Testis (tissue), 2 donors: ENCODE measurements at regions not wholly inside any gene's neighbourhood (a gene's known extent, or its start where the extent isn't known, plus 50 kb on each side); places are given as distances from the start of the nearest gene placed in this dataset.

Experiments
- DNase-seq: peaks from one replicate; pipeline ENCODE4 v3.0.0-alpha.2; 2019
- H3K27ac ChIP-seq, 2 donors: fragments of 200-600 bp; sonication (generic); one replicate each; pipeline ENCODE4 v1.5.1; 2019
- H3K27me3 ChIP-seq: fragments of 200-600 bp; sonication (generic); one replicate; pipeline ENCODE4 v1.5.1; 2019
- H3K36me3 ChIP-seq: fragments of 200-600 bp; sonication (generic); one replicate; pipeline ENCODE4 v1.5.1; 2017; ENCODE audit warnings: low read depth; ENCODE audit errors: missing control alignments
- H3K4me1 ChIP-seq: fragments of 200-600 bp; sonication (generic); one replicate; pipeline ENCODE4 v1.5.1; 2019
- H3K4me3 ChIP-seq, 2 donors: fragments of 200-600 bp; sonication (generic); one replicate each; pipeline ENCODE4 v1.5.1; 2017 to 2019
- H3K9me3 ChIP-seq: fragments of 200-600 bp; sonication (generic); one replicate; pipeline ENCODE4 v1.5.1; 2017
- CTCF ChIP-seq, 3 experiments: fragments of 450-650 bp in 2 of 3; fragments of 200-600 bp in 1 of 3; sonication (generic) in 1 of 3; IDR thresholded peaks; one replicate each; pipeline ENCODE4 v1.5.1; 2016 to 2019; ENCODE audit warnings: antibody characterized with exemption in 3 of 3, mild to moderate bottlenecking in 2 of 3, moderate library complexity in 1 of 3
- POLR2A ChIP-seq: fragments of 450-650 bp; IDR thresholded peaks from one replicate; pipeline ENCODE4 v1.6.1; 2017; ENCODE audit warnings: antibody characterized with exemption, mild to moderate bottlenecking, moderate library complexity
- WGBS, 2 donors: methylation state at CpG; one replicate each; pipeline ENCODE4 v1.1.5; 2018; 5-methylcytosine and 5-hydroxymethylcytosine counted together
- intact Hi-C: fragments of 100-400 bp; cut with DNase I; formaldehyde crosslinking; loops from one replicate; pipeline ENCODE4 v1.15.1; 2023; ENCODE audit warnings: low total_unique reads

DNA sequence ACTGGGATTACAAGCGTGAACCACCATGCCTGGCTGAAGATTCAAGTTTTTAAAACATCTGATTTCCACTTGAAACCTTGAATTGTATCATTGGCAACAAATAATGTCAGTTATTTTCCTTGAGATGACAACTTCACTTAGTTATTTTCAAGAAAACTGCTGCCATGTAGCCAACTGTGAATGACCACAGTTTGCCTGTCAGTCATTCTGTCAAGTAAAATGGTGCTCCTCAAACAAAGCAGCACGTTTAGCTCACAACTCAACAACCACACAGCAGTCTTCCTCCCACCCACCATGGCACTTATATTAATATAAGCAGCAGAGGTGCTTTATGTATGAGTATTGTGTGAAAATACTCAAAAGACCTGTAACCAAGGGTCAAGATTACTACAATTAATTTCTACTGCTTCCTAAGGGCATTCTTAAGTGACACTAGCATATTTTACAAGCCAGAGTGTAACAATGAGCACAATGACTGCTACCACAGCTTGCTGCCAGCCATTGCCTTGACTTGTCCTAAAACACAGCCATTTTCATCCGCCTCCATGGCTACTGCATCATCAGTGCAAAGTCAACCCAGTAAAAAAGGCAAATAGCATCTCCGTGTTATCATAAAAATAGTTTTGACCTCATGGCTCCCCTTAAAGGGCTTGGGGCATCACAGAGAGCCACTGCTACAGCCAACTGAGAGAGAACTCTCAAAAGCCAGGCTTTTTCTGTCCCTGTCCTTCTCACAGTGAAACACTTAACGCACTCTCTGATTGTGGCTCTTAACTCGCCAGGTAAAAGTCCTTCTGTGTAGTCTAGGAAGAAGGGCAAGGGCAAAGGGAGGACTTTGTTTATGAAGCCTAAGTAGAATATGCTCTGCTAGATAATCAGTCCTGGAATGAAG is 96.4 kb upstream of the TAB2 start:
- H3K4me3 ChIP-seq: no peak overlapping the region
- no peak overlapping the region for H3K27ac ChIP-seq
- TF ChIP-seq POLR2A (no peak), CTCF (IDR thresholded peaks at IDR 0.05) (no peak)
- DNase-seq: no peak
- intact Hi-C loops: no loop called here
- no peaks in the 10 kb centered on the region for H3K9me3 ChIP-seq
- H3K36me3 ChIP-seq: no peaks in the 10 kb centered on the region
- H3K4me1 ChIP-seq: peaks cover 4% of the 10 kb centered on the region
- no peaks in the 10 kb centered on the region for H3K27me3 ChIP-seq
- 91 to 94% methylated on average over 6 of the region's 6 CpGs for WGBS, 2 donors

- H3K4me1 ChIP-seq: peaks cover 4% of the 10 kb centered on the region
- H3K27me3 ChIP-seq: no peaks in the 10 kb centered on the region
- no peak overlapping the region for H3K27ac ChIP-seq
- no peak for DNase-seq
- TF ChIP-seq POLR2A (no peak), CTCF (IDR thresholded peaks at IDR 0.05) (no peak)
- no peak overlapping the region for H3K4me3 ChIP-seq
- H3K9me3 ChIP-seq: no peaks in the 10 kb centered on the region
- WGBS, 2 donors: 92% methylated on average over 4 of the region's 4 CpGs
- H3K36me3 ChIP-seq: no peaks in the 10 kb centered on the region
- intact Hi-C loops: no loop called here
These were observed 95.8 kb upstream of the TAB2 start for GRCh38 chr6:149221774-149222070.

DNA sequence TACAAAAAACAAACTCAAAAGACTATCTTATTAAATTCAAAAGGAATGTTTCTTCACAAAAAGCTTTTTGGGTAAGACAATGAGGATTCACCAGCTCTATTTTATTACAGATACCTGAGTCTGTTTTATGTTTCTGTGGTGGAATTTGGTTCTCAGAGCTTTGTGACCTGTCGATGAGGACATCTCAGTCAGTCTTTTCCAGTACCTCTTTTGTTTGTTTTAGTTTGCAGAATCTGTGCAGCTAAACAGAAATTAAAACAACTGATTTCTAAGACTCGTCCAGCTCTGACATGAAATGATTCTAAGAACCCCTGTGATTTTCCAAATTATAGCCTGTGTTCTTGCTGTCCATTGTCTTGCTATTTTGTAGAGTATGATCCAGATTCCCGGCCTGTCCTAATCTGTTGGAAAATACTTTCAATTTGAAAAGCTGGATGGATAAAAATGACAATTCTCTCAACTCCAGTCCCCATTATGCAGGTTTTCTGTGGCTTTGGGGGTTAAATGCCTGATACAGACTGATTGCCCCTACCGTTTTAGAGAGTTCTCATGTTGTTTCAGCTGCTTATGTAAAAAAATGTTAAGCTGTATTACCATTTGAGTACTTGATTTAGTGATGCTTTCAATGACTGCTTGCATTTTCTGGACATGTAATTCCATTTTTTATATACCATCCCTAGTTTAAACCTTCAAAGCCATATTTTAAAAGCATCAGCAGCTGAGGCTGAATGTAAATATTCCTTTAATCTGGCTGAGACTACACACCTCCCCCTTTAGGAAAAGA is 94.2 kb upstream of the TAB2 start:
- intact Hi-C loops: no loop called here
- no peak overlapping the region for H3K27ac ChIP-seq
- no peaks in the 10 kb centered on the region for H3K9me3 ChIP-seq
- no peaks in the 10 kb centered on the region for H3K36me3 ChIP-seq
- no peak for TF ChIP-seq POLR2A
- no peak for TF ChIP-seq CTCF (IDR thresholded peaks at IDR 0.05)
- 61 to 62% methylated on average over 4 of the region's 4 CpGs for WGBS, 2 donors
- no peaks in the 10 kb centered on the region for H3K27me3 ChIP-seq
- no peak overlapping the region for H3K4me3 ChIP-seq
- no peak for DNase-seq
- H3K4me1 ChIP-seq: peaks cover 4% of the 10 kb centered on the region

DNA sequence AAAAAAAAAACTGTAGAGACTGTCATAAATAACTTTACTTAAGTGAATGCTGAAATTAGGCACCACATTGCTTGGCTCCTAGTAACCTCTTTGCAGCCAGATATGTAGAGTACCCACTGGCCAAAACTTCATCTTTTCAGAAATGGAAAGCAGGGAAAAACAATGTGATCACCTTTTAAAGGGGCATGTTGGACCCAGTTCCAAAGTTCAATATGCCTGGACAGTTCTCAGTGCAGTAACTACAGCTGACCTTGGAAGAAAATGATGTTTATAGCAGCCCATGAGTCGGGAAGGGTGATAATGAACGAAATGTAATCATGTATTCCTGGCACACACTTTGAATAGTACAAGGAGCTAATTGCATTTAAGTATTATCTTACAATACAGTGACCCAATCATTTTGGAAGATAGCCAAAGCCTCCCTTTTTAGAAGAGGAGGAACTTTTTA is 93.6 kb upstream of the TAB2 start:
- Histone ChIP-seq H3K4me1 (peaks cover 4% of the 10 kb centered on the region), H3K27me3 (no peaks in the 10 kb centered on the region), H3K9me3 (no peaks in the 10 kb centered on the region), H3K27ac (no peak overlapping the region), H3K4me3 (no peak overlapping the region), H3K36me3 (no peaks in the 10 kb centered on the region)
- no peak for TF ChIP-seq CTCF (IDR thresholded peaks at IDR 0.05)
- no peak for TF ChIP-seq POLR2A
- intact Hi-C loops: no loop called here
- DNase-seq: no peak
- 17 to 49% methylated on average over 2 of the region's 2 CpGs for WGBS, 2 donors
